ENCODE measurements at regions not wholly inside any gene's neighbourhood (a gene's known extent, or its start where the extent isn't known, plus 50 kb on each side); places are given as distances from the start of the nearest gene placed in this dataset.

DNA sequence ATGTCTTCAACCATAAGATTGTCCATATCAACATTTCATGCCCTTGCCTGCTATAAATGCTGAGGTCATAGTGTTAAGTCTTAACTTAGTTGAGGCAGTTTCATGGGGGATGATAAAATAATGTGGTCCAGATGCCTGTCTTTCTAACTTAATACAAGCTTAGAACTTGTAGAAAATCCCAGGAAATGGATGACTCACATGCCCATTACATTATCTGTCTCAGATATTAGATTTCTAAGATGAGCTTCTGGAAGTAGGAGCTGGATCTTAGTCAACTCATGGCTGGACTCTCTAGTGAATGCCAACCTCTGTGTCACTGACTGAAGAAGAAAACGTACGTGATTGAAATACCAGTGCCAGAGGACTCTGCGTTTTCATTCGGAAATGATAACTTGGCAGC, 797.5 kb upstream of the EEF2KMT start:
- Mint-ChIP-seq H3K36me3 (no peaks in the 10 kb centered on the region), H3K27me3 (peaks cover 15% of the 10 kb centered on the region), H3K4me1 (ENCODE audit: unreplicated experiment) (peaks cover 8% of the 10 kb centered on the region), H3K4me3 (no peak overlapping the region), H3K9me3 (no peaks in the 10 kb centered on the region), H3K27ac (no peak overlapping the region)
- no peak for DNase-seq (ENCODE audit: extremely low spot score, unreplicated experiment)
- TF ChIP-seq, protein P1, sequence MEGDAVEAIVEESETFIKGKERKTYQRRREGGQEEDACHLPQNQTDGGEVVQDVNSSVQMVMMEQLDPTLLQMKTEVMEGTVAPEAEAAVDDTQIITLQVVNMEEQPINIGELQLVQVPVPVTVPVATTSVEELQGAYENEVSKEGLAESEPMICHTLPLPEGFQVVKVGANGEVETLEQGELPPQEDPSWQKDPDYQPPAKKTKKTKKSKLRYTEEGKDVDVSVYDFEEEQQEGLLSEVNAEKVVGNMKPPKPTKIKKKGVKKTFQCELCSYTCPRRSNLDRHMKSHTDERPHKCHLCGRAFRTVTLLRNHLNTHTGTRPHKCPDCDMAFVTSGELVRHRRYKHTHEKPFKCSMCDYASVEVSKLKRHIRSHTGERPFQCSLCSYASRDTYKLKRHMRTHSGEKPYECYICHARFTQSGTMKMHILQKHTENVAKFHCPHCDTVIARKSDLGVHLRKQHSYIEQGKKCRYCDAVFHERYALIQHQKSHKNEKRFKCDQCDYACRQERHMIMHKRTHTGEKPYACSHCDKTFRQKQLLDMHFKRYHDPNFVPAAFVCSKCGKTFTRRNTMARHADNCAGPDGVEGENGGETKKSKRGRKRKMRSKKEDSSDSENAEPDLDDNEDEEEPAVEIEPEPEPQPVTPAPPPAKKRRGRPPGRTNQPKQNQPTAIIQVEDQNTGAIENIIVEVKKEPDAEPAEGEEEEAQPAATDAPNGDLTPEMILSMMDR (conservative IDR thresholded peaks at IDR 0.05), result no peak

DNA sequence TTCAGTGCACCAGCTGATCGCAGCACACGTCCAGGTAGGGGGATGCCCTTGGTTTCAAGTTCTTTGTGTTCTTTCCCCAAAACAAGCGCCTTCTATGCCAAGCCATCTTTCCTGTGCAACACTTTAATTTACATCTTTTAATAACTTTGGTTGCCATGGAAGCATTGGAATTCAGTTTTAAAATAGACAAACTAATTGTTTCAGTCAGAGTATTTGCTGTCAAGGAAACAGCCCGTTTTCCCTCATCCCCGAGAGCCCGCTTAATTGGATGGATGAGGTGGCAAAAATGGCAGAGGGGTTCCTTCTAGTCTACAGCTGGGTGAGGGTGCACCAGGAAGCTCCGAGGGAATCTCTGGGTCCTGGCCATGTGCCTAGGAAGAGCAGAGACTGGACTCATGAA, 793.7 kb upstream of the EEF2KMT start:
- DNase-seq (ENCODE audit: extremely low spot score, unreplicated experiment), result no peak
- H3K9me3 Mint-ChIP-seq, result no peaks in the 10 kb centered on the region
- no peak overlapping the region for H3K4me3 Mint-ChIP-seq
- H3K4me1 Mint-ChIP-seq (ENCODE audit: unreplicated experiment), result peaks cover 8% of the 10 kb centered on the region
- no peaks in the 10 kb centered on the region for H3K36me3 Mint-ChIP-seq
- TF ChIP-seq, protein P1 (conservative IDR thresholded peaks at IDR 0.05), result no peak
- no peak overlapping the region for H3K27ac Mint-ChIP-seq
- peaks cover 13% of the 10 kb centered on the region for H3K27me3 Mint-ChIP-seq

GRCh38 chr16:5885521-5885920, 787.9 kb upstream of the EEF2KMT start:
- no peaks in the 10 kb centered on the region for H3K36me3 Mint-ChIP-seq
- no peak for DNase-seq (ENCODE audit: extremely low spot score, unreplicated experiment)
- H3K27me3 Mint-ChIP-seq, result peaks cover 10% of the 10 kb centered on the region
- H3K4me1 Mint-ChIP-seq (ENCODE audit: unreplicated experiment), result no peaks in the 10 kb centered on the region
- no peak overlapping the region for H3K27ac Mint-ChIP-seq
- H3K4me3 Mint-ChIP-seq, result no peak overlapping the region
- TF ChIP-seq, protein P1 (conservative IDR thresholded peaks at IDR 0.05), result no peak
- H3K9me3 Mint-ChIP-seq, result no peaks in the 10 kb centered on the region

- H3K27ac Mint-ChIP-seq, result no peak overlapping the region
- H3K36me3 Mint-ChIP-seq, result no peaks in the 10 kb centered on the region
- H3K27me3 Mint-ChIP-seq, result peaks cover 10% of the 10 kb centered on the region
- H3K4me3 Mint-ChIP-seq, result no peak overlapping the region
- no peaks in the 10 kb centered on the region for H3K9me3 Mint-ChIP-seq
- no peaks in the 10 kb centered on the region for H3K4me1 Mint-ChIP-seq (ENCODE audit: unreplicated experiment)
- no peak for DNase-seq (ENCODE audit: extremely low spot score, unreplicated experiment)
- TF ChIP-seq, protein P1 (conservative IDR thresholded peaks at IDR 0.05), result no peak
Observed at GRCh38 chr16:5884996-5885395, 787.4 kb upstream of the EEF2KMT start.

DNA sequence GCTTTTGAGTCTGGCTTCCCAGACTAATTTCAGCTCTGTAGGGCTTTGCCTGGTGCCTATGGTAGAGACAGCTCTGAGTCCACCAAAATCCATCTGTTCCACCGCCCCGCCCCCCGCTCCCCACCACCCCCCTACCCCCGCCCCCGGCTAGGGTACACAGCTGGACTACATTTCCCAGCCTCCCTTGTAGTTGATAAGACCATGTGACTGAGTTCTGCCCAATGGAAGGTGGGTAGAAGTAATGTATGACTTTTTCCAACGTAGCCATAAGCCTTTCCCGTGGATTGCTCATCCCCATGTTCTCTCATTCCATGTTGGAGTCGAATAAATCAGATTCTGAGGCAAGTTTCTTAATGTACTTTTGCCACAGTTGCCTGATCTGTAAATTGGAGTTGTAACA, 786.7 kb upstream of the EEF2KMT start:
- no peaks in the 10 kb centered on the region for H3K9me3 Mint-ChIP-seq

More for the DNA sequence above, 786.7 kb upstream of the EEF2KMT start:
- Mint-ChIP-seq H3K27ac (no peak overlapping the region), H3K27me3 (peaks cover 10% of the 10 kb centered on the region), H3K4me3 (no peak overlapping the region), H3K36me3 (no peaks in the 10 kb centered on the region), H3K4me1 (ENCODE audit: unreplicated experiment) (no peaks in the 10 kb centered on the region)
- TF ChIP-seq, protein P1 (conservative IDR thresholded peaks at IDR 0.05), result no peak
- DNase-seq (ENCODE audit: extremely low spot score, unreplicated experiment), result no peak
